Neural progenitor cell (in vitro differentiated cells): ENCODE measurements at regions not wholly inside any gene's neighbourhood (a gene's known extent, or its start where the extent isn't known, plus 50 kb on each side); places are given as distances from the start of the nearest gene placed in this dataset.

Source experiments
- EZH2 ChIP-seq: fragments of 200-600 bp; sonication (generic); IDR thresholded peaks from 2 replicates; pipeline ENCODE4 v1.6.1; 2017; ENCODE audit warnings: antibody characterized with exemption, mild to moderate bottlenecking, moderate library complexity
- TF ChIP-seq, protein P1 (sequence below): fragments of 200-600 bp; sonication (generic); IDR thresholded peaks from 2 replicates; pipeline ENCODE4 v1.5.1; 2017; ENCODE audit warnings: antibody characterized with exemption, mild to moderate bottlenecking

DNA sequence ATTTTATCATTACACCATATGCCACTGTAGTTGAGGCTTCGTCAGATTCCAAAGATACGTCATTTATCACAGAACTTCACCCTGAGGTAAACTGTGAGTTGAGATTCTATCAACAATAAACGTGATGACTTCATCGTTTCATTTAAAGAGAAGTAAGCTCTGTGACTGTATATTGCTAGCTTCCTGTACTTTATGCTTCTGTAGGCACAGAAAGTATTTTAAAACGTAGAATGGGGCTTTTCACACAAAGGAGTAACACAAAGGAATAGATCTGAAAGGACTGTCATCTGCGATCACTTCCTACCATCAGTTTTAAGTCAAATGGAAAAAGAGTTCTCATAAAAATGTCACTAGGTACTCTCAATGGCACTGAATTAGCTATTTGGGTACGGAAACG is 234.4 kb upstream of the MCHR2 start:
- TF ChIP-seq, protein P1, sequence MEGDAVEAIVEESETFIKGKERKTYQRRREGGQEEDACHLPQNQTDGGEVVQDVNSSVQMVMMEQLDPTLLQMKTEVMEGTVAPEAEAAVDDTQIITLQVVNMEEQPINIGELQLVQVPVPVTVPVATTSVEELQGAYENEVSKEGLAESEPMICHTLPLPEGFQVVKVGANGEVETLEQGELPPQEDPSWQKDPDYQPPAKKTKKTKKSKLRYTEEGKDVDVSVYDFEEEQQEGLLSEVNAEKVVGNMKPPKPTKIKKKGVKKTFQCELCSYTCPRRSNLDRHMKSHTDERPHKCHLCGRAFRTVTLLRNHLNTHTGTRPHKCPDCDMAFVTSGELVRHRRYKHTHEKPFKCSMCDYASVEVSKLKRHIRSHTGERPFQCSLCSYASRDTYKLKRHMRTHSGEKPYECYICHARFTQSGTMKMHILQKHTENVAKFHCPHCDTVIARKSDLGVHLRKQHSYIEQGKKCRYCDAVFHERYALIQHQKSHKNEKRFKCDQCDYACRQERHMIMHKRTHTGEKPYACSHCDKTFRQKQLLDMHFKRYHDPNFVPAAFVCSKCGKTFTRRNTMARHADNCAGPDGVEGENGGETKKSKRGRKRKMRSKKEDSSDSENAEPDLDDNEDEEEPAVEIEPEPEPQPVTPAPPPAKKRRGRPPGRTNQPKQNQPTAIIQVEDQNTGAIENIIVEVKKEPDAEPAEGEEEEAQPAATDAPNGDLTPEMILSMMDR: no peak
- TF ChIP-seq EZH2: no peak
